Effector CD8-positive, alpha-beta T cell (primary cell): ENCODE measurements at regions not wholly inside any gene's neighbourhood (a gene's known extent, or its start where the extent isn't known, plus 50 kb on each side); places are given as distances from the start of the nearest gene placed in this dataset.

Experiments
- DNase-seq: peaks from one replicate; lab custom pipeline; 2025; lab: John Stamatoyannopoulos, UW

DNA sequence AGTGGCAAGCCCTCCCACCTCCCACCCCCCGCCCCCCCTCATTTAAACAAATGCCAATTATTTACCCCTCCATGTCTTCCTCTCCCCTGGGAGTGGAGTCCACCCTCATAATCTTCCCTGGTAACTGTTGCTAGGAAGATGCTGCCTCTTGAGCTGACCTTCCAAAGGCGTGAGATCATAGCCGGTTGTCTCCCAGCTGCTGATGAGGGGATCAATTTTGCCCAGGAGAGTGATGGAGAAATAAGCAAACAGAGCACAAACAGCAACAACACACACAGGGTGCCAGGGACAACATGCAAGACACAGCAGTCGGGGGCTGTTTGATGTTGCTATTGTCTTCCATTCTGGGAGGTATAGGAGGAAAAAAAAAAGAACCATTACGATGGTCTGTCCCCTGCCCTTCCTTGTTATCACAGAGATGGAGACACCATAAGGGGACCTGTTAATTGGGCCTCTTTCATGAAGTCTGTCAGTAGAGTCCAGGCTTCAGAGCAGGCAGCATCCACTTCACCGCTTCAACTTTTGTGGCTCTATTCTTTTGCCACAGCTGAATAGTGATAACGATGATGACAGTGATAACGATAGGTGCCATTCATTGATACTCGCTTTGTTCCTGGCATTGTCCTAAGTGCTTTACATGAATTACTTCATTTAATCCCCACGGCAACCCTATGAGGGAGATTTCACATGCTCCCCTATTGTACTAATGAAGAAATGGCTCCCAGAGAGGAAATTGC lies 76.9 kb upstream of the RGMA start:
- no peak for DNase-seq

DNA sequence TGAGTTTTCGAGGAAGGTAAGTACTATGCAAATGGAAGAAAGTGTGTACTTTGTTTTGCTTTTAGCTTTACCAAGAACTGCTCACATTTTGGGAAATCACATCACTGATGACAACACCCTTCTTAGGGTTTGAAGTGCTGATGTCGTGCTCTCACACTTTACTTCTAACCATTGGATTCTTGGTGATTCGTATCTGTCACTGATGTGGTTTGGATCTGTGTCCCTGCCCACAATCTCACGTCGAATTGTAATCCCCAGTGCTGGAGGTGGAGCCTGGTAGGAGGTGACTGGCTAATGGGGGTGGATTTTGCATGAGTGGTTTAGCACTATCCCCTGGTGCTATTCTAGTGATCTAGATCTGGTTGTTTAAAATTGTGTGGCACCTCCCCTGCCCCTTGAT lies 75.4 kb upstream of the RGMA start:
- DNase-seq = no peak

DNA sequence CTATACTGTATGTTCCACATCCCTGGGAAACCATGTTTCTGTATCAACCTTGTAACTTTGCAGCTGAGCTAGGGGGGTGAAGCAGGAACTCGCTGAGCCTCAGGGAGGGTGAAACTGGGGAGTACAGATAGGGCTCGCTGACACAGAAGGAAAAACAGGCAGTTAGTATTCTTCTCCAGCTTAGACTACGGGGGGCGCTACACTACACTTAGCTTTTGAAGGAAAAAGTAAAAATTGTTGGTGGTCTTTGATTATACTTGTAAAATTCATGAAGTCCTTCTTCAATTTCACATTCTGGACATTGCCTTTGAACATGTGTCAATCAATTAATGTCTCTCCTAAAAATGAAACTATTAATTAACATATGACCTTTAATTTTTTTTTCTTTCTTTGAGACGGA lies 73.5 kb upstream of the RGMA start:
- DNase-seq = no peak

DNA sequence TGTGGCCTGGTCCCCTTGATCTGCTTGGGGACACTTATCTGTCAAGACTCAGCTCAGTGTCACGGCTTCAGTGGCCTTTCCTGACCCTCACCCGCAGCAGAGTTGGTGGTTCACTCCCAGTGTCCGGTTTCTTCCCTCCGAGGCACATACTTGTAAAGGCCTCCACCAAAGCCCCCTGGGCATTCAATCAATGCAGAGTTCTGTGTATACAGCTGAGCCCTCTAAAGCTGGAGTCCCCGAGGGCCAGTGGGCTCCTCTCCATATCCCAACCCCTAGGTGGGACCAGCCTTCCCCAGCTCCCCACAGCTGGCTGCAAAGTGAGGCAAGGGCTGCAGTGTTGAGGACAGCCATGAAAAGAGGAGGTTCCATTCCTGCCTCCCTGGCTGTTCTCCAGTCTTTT lies 70.9 kb upstream of the RGMA start:
- no peak for DNase-seq

DNA sequence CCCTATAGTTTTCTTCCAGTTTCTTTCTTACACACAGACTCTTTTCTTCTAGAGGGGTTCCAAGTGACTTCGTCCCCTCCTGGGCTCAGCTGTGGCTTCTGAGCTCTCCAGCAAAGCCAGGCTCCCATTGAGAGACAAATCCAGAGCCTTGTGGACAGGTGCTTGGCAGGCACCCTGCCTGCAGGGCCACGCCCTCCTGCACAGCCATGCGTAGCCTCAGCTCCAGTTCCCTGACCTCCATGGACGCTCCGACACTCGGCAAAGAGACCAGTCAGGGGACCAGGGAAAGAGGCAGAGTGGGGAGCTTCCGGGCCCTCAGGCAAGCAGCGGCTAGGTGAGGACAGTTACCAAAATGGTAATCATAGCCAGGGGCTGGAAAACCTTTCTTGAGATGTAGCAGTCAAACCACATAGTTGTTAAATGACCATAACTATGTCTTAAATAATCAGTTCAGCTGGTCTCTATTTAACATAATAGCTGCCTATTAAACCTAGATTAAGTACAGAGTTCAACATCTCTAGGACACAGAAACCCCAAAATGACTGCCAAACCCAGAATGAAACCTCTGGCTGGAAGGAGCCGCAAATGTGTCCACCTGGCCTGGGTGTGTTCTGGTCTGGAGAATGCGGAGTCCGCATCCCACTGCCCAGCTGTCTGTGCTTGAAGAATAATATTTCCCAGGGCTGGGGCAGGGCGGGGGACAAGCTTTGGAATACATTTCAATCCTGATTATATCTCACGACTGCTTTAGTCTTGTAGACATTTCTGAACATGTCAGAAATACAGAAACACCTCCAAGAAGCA lies 69.3 kb upstream of the RGMA start:
- no peak for DNase-seq

DNA sequence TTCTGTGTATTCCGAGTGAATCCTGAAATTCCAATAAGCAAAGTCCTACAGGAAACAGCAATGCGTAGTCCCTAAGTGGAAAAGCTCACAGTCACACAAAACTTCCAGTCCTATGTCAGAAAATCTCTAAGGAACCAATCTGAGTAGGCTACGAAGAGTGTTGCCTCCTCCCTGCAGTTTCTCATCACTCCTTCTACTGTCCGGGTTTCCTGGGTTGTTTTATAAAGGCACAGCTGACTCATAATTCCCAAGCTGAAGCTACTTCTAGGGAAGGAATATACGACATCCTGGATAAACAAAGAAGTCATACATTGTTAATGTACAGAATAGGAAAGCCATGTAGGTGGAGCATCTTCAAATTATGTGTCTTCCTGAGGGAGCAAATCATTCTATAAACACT lies 65.7 kb upstream of the RGMA start:
- DNase-seq = no peak

DNA sequence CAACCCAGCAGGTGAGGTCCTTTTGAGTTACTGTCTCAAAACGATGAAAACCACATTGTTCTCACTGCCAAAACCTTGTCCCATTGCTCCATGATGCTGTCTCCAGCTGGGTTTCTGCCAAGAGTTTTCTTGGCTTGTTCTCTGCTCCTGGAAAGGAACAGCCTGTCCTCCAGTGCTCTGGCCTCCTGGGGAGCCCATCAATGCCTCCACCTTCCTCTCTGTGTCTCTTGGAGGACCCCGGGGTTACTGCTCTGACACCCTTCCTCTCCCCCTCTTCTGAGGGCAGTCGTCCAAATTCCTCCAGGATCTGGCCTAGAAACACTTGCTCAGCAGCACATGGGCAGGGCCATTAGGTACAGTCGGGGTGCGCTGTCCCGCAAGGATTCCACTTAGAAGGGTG lies 63.9 kb upstream of the RGMA start:
- no peak for DNase-seq

DNA sequence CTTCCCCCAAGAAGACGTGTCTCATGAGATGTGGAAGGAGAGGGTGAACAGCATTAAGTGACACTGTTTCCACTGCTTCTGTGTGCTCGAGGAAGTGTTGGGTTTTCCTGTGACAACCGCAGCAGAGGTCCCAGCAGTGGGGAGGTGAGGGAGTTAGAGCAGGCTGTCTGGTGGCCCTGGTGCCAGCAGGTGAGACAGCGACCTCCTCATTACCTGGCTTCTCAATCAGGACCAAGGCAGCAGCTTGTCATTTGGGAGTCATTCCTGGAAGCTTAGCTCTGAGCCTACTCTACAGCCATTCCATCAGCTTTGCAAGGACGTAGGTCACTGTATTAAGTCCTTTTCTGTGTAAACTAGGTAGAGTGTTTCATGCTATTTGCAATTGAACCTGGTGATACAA lies 63.3 kb upstream of the RGMA start:
- no peak for DNase-seq

DNA sequence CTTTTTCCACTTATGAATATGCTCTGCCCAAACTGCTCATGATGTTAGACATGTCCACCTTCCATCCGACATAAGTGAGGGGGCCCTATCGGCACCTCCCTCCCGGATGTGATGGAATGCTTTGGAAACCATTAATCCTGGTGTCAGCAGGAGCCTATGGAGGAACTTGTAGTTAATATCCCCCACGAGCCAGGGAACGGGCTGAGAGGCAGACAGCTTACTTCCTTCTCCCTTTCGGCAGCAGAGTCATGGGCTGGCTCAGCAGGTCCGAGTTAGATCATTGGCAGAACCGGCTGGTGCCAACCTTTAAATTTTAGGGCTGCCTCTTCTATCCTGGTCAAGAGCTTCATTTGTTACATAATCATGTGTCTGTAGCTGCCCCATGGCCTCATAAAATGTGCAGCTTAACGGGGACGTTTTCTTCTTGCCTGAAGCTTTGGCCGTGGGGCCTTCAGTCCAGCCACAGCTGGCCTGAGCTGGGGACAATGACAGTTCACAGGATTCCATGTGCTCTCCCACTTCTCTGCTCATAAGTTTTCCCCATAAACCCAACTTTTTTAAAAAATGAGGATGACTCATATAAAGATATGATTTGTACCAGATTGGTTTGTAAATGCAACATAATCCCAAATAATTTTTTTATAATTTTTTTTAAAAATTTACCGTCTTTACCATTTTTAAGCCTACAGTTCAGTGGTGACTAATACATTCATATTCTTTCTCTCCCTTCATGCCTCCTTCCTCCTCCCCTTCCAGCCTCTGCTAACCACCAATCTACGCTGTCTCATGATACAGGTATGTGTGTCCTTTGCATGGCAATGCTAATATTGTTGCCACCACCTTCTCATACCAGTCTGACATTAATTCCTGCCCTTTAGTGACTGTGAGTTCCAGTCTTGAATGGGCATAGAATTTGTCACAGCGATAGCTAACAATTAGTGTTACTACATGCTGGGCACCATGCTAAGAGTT lies 62.2 kb upstream of the RGMA start:
- no peak for DNase-seq

DNA sequence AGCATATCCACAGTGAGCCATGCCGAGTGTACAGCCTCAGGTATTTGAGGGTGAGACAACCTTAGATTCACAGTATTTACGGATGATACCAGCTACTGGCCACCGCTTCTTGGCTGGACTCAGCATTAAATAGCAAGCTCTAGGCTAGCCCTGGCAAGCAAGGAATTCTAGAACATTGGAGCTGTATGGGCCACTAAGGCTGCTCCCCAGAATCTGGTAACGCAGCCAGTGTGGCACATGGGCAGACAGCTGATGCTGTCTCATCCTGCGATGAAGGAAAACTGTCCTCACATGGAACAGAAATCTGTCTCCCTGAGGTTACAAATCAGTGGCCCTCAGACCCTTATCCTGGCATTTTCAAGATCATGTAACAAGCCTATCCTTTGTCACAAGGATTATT lies 57.6 kb upstream of the RGMA start:
- DNase-seq = no peak

DNA sequence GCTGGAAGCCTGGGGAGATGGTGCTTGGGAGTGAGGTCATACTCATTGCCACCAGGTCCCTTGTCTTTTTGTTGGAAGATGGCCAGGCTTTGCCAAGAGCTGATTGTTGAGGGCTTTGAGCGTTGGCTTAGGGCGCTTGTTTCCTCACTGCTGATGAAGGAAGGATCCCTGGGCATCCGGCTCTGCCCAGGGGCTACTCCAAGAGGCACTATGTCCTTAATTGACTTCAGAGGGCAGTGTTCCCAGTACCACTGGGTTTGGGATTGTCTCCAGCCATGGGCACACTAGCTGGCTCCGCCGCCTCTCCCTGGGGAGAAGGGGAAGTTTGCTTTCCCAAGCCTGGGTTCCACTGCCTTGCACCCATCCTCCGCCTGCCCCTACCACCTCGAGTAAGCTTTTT lies 57.2 kb upstream of the RGMA start:
- DNase-seq = no peak

DNA sequence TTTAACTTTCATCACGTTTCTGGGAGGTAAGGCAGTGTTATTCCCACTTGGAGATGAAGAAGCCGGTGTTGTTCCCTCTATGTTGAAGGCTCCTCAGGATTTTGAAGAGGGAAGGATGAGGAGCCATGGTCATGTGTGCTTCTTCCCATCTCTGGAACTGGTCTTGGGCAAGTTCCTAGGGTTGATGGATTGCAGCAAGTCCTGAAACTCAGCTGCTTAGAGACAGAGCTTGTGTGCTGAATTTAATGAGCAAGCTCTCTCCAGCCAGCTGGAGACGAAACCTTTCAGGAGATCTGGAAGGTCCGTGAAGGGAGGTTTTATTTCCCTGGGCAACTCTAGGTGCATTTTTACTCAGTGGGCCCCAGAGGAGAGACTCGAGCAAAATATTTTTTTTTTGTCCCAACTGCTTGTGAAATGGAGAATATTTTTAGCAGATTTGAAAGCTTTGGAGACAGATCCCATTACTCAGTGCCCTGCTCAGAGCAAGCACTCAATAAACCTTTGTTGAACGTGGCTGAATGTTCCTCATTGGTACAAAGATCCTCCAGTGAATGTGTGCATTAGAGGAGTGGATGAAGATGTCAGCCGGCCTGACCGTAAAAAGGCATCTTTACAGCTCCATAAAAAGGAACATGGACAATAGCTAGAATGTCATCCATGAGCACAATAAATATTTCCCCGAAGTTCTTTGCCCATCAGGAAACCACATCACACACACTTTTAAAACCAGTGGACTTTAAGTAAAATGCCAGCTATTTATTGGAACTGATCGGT lies 55.6 kb upstream of the RGMA start:
- DNase-seq = no peak

DNA sequence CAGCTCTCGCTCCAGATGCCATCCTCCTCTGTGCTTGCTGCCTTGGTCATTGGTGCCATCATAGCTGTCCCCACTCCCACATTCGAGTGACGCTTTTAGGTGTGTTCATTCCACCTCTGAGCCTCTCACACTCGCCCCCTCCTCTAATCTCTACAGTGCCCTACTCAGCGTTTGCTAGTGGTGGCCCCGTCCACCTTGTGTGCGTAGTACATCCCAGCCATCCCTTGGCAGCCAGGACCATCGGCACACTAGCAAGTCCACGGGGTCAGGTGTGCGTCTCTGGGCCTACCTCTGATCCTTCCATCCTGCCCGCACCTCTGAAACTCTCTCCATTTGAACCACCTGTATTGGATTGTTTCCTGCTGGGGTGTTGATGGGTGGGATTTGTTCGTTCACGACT lies 54.2 kb upstream of the RGMA start:
- no peak for DNase-seq

DNA sequence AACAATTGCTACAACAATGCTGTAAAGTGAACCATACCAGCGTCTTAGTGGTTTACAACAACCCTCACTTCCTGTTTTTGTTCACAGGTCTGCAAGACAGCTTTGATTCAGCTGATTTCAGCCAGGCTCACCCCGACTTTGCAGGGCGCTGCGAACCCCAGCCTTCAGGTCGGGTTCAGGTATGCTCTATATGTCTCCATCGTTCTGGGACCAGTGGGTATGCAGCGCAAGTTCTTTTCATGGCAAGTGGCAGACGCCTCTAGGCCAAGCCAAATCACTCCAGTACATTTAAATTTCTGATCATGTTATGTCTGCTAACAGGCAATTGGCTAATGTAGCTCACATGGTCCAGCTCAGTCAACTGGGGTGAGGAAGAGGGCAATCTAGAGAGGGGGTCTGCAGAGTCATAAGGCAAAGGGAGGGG lies 52.4 kb upstream of the RGMA start:
- no peak for DNase-seq

DNA sequence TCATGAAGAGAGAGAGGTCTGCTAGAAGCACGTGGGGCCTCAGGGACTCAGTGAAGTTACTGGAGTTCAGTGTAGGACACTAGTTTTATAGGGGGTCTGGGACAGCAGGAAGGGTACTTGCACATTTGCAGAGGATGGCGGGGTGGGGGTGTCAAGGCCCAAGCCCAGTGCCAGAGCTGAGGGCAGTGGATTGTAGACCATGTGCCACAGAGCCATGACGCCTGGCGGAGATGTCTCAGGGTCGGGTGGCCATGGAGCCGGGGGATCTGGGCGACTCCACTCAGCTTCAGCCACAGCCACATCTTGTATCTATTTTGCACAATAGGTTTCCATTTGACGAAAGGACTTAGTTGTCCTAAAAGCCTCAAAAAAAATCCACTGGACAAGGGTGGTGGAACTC lies 50.4 kb upstream of the RGMA start:
- no peak for DNase-seq

DNA sequence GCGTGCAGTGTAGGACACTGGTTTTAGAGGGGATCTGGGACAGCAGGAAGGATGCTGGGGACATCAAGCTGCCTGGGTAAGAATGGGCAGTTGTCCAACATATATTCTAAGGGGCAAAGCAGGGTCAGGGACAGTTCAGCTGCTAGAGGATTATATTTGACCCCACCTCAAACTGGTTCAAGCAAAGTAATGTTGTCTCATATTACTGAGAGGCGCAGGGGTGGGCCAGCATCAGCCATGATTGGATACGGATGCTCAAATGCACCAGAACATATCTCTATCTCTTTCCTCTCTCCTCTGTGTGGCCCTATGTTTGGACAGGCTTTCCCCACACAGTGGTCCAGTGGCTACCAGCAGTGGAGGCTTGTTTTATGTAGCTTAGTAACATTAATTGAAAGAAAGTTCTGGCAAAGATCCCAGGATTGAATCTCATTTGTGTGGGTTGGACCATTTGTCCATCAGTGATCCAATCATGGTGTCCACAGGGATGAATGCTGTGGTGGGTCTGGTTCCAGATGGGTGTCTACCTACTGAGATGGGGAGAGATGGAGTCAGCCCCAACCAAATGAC lies 49.8 kb upstream of the RGMA start:
- no peak for DNase-seq
